Raji (cell line): ENCODE measurements at regions not wholly inside any gene's neighbourhood (a gene's known extent, or its start where the extent isn't known, plus 50 kb on each side); places are given as distances from the start of the nearest gene placed in this dataset.

Source experiments
- POLR2A ChIP-seq: IDR thresholded peaks from 2 replicates; pipeline ENCODE4 v1.6.1; 2011; ENCODE audit warnings: low read depth, low read length, control low read depth; ENCODE audit not compliant: insufficient read depth

DNA sequence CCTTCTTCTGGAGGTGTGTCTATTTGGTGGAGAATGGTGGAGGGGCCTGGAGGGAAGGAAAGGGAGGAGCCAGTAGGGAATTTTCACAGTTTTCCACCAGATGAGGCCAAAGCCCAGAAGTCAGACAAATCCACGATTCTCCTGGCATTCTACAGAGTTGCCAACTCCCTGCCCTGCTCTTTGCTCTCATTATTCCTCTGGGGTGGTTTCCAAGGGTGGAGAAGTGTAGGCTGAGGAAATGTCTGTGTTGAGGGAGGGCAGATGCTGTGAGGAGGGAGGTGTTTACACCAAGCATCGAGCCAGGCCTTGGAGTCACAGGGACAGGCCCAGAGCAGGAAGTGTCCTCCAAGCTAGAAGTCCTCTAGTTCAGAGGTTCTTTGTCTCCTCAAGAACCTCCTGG is 124.1 kb upstream of the LGALSL start:
- TF ChIP-seq POLR2A: no peak

DNA sequence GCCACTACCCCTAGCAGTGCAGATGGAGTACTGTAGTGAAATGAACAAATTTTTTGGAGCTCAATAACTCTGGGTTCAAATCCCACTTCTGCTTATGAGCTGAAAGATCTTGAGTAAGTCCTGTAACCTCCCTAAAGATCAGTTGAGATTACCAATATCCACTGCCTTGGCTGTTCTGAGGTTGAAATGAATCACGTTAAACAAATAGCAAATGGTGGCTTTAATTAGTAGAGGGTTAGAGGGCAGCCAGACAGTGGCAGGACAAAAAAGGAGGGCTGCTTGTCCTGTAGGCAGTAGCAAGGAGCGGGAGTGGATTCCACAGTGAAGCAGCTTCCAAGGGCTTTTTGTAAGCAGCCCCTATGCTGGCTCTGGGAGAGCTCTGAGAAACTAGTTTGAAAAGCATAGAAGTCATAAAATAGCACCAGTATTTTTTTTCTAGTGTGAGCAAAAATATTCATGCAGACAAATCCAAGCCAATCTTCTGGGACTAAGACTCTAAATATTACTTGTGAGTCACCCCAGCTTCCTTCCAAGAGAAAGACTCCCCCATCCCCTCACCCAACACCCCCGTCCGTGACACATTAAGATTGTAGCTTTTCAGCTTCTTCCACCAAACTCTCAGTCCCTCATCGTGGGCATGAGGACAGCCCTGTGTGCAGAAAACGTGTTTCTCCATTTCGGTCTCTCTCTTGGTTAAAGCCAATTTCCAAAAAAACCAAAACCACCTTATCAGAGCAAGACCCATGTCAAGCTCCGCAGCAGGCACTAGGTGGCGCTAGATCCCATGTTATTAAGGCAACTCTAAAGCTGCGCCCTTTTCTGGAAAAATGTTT is 123.5 kb upstream of the LGALSL start:
- TF ChIP-seq POLR2A: no peak

DNA sequence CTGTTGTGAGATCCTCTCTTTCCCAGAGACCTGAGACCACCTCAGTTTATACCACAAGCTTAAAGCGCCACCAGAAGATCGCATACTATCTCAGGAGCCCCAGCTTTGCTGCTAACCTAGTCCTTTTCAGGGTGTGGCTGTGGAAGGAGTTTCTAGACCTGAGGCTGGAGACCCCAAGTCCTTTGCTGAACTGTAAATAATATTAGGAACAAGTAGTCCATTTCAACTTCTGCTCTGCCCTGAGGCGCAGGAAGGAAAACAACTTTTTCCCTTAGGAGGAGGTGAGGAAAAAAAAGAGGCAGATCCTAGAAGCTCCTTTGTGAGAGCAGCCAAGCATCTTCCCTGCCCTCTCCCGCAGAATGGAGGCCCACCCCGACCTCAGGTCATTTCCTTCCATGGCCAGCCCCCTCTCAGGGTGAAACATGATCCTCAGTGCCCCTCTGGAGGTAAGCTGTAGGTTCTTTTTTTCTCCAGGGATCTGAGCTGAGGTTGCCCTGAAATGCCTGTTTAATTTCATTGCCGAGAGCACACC is 122.8 kb upstream of the LGALSL start:
- TF ChIP-seq POLR2A: no peak

DNA sequence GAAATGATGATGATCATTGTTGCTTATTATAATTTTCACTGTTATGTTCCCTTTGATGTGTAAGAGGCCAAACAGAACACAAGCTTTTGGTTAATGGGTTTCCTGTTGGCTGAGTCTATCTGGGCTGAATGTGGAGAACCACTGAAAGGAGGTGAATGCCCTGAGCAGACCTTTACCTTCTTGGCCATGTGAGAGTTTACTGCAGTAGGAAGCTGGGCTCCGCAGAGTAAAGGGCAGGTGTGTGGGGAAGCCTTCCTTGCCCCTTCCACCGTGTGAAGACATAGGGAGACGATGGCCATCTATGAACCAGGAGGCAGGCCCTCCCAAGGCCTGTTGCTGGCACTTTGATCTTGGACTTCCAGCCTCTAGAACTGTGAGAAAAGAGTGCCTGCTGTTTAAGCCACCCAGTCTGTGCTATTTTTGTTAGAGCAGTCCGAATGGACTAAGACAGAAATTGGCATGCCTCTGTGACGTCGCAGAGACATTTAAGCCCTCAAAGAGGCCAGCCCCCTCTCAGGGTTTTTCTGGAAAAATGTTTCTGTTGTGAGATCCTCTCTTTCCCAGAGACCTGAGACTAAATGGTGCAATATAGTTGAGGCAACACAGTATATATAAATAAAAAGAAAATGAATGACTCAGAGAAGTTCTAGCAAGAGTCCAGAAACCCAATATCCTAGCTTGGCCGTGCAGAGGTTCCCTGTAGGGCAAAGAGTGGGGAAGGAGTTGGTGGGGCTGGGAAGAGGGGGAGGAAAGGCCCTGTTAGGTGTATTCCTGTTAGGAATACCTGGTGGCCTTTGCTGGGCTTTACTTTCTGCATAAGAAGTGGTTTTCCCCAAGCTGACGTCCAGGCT is 121.9 kb upstream of the LGALSL start:
- no peak for TF ChIP-seq POLR2A

DNA sequence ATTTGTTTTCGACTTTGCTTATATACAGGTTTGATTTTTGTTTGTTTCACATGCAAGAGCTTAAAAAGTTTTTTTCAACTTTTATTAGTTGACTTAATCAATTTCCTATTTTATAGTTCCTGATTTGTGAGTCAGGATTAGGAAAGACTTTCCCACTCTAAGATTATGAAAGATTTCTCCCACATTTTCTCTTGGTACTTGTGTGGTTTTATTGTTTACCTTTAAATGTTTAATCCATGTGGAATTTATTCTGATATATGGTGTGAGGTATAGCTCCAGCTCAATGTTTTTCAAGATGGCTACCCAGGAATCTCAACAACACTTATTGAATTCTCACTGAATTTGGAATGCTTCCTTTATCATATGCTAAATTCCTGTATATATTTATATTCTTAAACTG is 117.8 kb upstream of the LGALSL start:
- no peak for TF ChIP-seq POLR2A

DNA sequence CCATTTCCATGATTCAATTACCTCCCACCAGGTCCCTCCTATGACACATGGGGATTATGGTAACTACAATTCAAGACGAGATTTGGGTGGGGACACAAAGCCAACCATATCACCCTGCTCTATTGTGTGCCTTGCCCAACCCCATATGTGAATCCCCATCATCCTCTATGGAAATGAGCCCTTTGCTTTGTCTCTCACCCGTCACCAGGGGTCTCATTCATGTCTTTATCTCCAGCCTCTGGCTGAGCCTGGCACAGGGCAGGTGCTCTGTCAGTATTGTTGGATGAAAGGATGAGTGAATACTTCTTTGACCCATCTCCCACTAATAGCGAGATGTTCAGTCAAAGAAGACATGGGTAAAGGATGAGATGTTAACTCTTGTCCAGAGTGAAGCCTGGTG is 116.6 kb upstream of the LGALSL start:
- TF ChIP-seq POLR2A: no peak

DNA sequence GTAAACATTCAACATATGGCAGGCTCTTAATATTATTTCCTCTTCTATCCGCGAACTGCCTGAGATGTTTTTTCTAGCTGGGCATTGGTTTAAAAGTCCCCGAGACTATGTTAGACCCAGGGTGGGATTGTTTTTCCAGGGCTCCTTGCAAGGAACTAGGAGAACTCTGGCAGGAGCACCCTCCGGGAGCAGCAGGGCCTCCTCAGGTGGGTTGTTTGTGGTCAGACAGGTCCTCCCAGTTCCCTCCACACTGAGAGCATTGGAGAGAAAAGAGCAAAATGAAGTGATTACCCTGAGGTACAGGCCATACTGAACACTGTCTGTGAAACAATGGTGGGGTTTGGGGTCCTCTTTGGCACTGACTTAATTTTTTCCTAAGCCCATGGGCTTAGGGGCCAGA is 115.9 kb upstream of the LGALSL start:
- TF ChIP-seq POLR2A: no peak

DNA sequence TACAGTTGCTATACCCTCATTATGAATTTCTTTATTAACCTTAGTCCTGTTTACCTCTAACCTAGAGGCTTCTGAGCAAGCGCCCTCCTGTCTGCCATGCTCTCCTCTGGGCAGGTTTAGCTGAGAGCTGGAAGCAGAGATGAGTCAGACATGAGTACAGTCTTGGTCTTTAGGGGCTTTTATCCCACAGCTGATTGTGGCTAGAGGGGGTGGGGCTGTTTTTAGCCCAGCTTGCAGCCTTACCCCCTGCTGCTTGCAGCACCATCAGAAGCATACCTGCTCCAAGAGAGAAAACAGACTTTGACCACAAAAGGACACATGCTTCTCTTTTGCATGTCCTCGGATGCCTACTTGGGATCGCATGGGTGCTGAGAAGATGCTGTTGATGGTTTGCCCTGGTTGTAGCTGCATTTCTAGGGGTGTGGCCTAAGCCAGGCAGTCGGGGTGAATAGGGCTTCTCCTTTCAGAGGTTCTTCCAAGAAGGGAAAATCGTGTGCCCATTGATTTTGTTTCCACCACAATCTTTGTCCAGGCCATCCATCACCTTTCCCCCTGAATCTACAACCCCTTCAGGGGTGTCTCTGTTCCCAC is 115.0 kb upstream of the LGALSL start:
- no peak for TF ChIP-seq POLR2A

DNA sequence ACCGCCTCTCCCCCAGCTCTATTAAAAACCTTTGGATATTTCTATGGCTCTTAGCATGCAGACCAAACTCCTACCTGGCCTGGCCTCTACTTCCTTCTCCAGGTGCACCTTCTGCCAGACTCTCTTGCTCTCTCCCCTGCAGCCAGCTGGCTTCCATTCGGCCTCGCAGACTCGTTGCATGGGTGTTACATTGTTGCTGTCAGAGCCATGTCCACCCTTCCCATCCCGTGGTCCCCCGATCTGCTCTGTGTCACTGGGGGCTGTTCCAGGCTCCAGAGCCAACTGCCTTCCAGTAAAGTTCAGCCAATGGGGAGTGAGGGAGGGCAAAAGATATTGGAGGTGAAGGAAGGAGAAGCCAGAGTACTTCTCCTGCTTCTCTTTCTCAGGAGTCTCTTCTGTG is 112.5 kb upstream of the LGALSL start:
- no peak for TF ChIP-seq POLR2A

DNA sequence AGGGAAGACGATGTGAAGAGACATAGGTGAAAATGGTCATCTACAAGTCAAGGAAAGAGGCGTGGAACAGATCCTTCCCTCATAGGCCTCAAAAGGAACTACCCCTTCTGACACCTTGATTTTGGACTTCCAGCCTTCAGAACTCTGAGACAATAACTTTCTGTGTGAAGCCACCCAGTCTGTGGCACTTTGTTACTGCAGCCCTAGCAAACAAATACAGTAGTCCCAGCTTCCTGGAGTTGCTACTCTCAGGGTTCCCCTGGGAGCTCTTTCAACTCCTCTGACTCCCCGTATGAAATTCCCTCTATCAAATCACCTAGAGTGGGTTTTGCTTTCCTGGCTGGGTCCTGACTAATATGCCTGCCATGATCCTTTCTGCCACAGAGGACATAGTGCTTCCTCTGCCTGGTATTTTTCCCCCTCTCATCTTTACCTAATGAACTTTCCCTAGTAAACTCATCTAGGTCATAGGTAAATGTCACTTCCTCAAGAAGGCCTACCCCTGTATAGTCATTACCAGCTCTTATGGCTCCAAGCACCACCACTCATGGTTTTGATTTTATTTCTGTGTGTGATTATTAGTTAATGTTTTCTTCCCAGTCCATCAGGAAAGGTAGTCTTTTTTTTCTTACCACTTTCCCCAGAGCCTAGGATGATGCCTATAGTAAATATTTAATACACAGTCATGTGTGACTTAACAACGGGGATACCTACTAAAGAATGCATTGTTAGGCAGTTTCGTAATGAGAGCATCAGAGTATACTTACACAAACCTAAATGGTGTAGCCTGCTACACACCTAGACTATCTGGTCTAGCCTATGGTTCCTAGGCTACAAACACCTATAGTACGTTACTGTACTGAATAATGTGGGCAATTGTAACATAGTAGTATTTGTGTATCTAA is 111.5 kb upstream of the LGALSL start:
- TF ChIP-seq POLR2A: no peak

DNA sequence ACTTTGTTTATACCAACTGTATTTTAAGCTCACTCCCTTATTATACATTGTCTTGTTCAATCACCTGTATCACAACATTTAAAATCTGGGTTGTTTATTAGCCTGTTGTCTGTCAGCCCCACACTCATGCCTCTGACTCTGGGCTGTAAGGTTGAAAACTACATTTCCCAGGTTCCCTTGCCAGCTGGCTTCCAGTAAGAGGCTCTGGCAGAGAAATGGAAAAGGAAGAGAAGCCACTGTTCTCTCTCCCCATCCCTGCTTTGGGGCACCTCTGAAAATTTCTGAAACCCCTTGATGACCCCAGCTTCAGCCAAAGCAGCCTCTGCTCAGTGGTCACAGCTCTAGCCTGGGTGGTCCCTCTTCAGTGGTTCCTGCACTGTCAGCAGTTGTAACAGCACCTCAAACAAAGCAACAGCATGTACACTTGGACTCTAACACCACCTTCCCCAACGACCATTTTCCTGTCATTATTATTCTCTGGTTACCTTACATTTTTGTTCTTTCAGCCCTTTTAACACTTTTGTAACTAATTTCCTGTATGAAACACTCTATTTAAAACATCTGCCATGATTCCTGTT is 108.9 kb upstream of the LGALSL start:
- no peak for TF ChIP-seq POLR2A

DNA sequence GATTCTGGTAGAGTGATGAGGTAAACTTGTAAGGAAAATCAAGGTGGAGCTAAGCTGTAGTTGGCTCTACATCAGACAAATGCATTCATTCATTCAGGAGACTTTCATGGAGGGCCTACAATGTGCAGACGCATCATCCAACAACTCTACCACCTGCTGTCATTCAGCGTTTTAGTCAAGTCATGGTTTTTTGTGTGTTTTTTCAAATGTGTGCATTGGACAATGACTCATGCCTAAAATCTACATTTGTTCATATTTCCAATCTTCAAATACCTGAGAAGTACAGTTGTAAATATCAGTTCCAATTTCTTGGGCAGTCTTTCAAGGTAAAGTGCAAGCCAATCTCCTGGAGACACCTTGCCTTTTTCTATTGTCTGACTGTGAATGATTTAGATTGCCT is 108.0 kb upstream of the LGALSL start:
- no peak for TF ChIP-seq POLR2A

DNA sequence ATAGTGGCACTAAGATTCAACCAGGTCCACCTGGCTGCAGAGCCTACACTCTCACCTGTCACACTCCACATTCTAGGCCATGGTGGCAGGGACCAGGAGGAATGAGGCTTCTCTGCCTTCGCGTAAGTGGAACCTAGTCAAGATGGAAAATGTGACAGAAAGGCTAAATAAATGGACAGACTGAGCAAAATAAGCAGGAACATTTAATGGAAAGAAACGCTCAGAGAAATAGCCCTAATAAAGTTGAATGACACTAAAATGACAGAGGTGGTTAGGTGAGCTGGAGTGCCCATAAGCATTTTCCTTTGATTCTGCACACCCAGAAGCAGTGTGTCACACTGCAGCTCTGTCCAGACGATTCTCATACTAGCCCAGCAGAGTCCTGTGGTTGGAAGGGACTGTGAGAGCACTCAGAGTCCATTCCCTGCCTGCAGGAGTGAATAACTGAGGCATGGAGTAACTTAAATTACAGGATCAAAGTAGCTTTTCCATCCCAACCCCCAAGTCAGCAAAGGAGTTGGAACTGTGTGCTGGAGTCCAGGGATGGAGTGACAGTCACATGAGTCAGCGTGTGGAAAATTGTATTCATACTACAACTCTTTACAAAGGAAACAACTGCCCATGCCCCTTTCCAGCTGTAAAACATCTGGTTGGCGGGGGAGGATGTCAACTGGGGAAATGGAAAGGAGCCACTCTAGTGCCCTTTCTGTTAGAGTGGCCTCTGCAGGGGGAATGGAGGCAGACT is 105.4 kb upstream of the LGALSL start:
- TF ChIP-seq POLR2A: no peak

DNA sequence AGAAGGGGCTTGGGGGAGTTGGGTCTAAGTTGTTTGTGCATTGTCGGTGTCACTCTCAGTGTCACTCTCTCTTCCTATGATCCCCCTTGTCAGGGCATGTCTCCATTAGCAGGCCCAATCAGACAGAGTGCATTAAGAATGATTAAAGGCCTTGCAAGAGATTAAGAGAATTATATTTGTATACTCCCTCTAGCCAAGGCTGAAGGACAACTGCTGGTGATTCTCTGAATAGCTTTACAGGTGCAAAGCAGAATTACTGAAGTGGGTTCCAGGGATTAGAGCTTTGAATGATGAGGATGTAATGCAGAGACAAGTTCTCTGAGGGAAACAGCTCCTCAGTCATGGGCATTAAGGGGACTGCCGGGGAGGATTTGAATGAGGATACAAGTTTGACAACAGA is 104.8 kb upstream of the LGALSL start:
- TF ChIP-seq POLR2A: no peak
